GM21526 (cell line): ENCODE measurements at regions not wholly inside any gene's neighbourhood (a gene's known extent, or its start where the extent isn't known, plus 50 kb on each side); places are given as distances from the start of the nearest gene placed in this dataset.

Source experiments
- ATAC-seq: cut with Tn5 transposase; IDR thresholded peaks from one replicate; pipeline ENCODE4 v1.9.1; 2021; ENCODE audit warnings: moderate library complexity; ENCODE audit not compliant: unreplicated experiment, low FRiP score

- ATAC-seq: no peak
Measured at GRCh38 chr17:77602883-77603640, 355.4 kb upstream of the TNRC6C start.

GRCh38 chr17:77604301-77604972 lies 354.1 kb upstream of the TNRC6C start:
- no peak for ATAC-seq

- no peak for ATAC-seq
Measured at GRCh38 chr17:77604973-77605313, 353.6 kb upstream of the TNRC6C start.

- no peak for ATAC-seq
Measured at GRCh38 chr17:77606146-77606864, 352.2 kb upstream of the TNRC6C start.

GRCh38 chr17:77606865-77607210 lies 351.7 kb upstream of the TNRC6C start:
- no peak for ATAC-seq

GRCh38 chr17:77607606-77608005 lies 350.9 kb upstream of the TNRC6C start:
- no peak for ATAC-seq

GRCh38 chr17:77608431-77608830 lies 350.1 kb upstream of the TNRC6C start:
- no peak for ATAC-seq

- ATAC-seq: no peak
Measured at GRCh38 chr17:77609553-77610517, 348.7 kb upstream of the TNRC6C start.

GRCh38 chr17:77610518-77610893 lies 348.0 kb upstream of the TNRC6C start:
- ATAC-seq: no peak

GRCh38 chr17:77610972-77611521 lies 347.5 kb upstream of the TNRC6C start:
- ATAC-seq: no peak

GRCh38 chr17:77611791-77612502 lies 346.6 kb upstream of the TNRC6C start:
- ATAC-seq: no peak

- ATAC-seq: no peak
Measured at GRCh38 chr17:77613218-77613617, 345.3 kb upstream of the TNRC6C start.

GRCh38 chr17:77613627-77614026 lies 344.9 kb upstream of the TNRC6C start:
- ATAC-seq: no peak

GRCh38 chr17:77615703-77616253 lies 342.7 kb upstream of the TNRC6C start:
- no peak for ATAC-seq

GRCh38 chr17:77616254-77616731 lies 342.2 kb upstream of the TNRC6C start:
- ATAC-seq: no peak

- ATAC-seq: no peak
Measured at GRCh38 chr17:77617516-77617915, 341.0 kb upstream of the TNRC6C start.

GRCh38 chr17:77618173-77618572 lies 340.3 kb upstream of the TNRC6C start:
- ATAC-seq: no peak

- ATAC-seq: no peak
Measured at GRCh38 chr17:77618731-77619130, 339.8 kb upstream of the TNRC6C start.

- no peak for ATAC-seq
Measured at GRCh38 chr17:77619326-77619725, 339.2 kb upstream of the TNRC6C start.
